HG02571 (cell line): ENCODE measurements at regions not wholly inside any gene's neighbourhood (a gene's known extent, or its start where the extent isn't known, plus 50 kb on each side); places are given as distances from the start of the nearest gene placed in this dataset.
"Not testable (repeated sequence)": the region's sequence is repeated elsewhere in the genome, so short reads cannot be mapped to it uniquely, and the experiment has no call there.

Experiments used
- ATAC-seq: cut with Tn5 transposase; IDR thresholded peaks from one replicate; pipeline ENCODE4 v1.9.1; 2021; ENCODE audit warnings: mild to moderate bottlenecking, moderate library complexity; ENCODE audit not compliant: unreplicated experiment

DNA sequence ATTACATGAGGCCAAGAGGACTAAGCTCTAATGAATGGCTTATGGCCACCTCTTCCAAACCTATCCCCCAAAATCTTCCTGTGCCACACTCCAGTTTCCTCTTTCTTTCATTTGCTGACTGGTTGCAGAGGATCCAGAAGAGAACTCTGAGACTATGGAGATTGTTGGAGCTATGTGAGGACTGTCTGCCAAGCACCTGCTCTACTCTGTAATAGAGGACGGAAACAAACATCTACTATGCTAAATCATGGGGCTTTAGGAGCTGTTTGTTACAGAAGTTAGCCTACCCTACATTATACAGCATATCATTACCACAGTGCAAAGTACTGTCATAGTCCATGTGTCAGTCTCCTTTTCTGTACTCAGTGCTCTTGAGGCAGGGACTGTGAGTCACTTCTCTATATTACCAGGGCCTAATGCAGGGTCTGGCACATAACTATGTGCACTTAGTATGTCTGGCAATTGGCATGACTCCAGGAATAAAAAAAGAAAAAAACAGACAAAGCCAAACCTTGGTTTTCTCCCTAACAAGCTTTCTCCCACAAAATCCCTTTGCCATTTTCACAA lies 95.1 kb downstream of the RPAP3 start:
- no peak for ATAC-seq

DNA sequence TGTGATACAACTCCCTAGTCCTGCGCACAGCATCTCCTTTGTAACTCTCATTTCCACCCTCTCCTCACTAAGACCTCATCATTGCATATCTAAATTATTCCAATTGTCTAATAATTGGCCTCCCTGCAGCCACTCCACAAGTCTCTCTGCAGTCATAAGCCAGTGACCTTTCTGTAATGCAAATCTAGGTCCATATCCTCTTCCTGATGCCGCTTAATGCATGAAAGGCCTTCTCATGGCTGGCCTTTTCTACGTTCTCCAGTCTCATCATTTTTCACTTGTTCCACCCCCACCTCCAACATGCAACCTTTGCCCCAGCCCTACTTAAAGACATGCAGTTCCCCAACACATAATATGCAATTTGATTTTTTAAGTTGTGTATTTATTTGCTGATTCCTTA lies 96.0 kb downstream of the RPAP3 start:
- ATAC-seq: no peak

DNA sequence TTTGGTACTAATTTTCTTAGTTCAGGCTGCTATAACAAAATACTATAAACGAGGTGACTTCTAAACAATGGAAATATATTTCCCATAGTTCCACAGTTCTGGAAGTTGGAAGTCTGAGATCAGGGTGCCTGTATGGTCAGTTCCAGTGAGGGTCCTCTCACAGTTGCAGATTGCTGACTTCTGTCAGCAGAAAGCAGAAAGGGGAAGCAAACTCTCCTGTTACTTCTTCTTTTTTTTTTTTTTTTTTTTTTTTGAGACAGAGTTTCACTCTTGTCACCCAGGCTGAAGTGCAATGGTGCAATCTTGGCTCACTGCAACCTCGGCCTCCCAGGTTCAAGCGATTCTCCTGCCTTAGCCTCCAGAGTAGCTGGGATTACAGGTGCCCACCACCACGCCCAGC lies 97.2 kb downstream of the RPAP3 start:
- ATAC-seq: not testable (repeated sequence)

DNA sequence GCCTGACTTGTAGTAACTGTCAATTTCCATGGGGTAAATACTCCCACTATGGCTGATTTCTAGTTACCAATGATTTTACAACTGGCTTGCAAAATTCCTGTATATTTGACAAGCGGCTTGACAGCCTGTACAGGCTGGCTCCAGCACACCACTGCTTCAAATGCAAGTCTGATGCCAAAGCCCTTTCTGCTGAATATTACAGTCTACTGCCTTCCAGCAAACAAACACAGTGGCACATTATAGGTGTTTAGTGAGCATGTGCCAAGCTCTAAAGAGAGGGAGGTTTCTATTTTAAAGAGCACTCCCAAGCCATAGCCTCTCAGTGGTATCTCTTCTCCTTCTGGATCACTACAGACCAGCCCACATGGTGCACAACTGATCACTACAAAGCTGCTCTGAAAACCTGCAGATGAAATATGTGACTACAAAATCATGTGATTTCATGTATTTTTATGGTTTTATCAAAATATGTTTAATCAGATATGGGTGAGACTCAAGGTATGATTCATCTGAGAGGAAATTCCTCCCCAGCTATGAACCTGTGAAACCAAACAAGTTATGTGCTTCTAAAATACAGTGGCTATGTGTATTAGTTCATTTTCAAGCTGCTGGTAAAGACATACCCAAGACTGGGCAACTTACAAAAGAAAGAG lies 101.5 kb downstream of the RPAP3 start:
- no peak for ATAC-seq

DNA sequence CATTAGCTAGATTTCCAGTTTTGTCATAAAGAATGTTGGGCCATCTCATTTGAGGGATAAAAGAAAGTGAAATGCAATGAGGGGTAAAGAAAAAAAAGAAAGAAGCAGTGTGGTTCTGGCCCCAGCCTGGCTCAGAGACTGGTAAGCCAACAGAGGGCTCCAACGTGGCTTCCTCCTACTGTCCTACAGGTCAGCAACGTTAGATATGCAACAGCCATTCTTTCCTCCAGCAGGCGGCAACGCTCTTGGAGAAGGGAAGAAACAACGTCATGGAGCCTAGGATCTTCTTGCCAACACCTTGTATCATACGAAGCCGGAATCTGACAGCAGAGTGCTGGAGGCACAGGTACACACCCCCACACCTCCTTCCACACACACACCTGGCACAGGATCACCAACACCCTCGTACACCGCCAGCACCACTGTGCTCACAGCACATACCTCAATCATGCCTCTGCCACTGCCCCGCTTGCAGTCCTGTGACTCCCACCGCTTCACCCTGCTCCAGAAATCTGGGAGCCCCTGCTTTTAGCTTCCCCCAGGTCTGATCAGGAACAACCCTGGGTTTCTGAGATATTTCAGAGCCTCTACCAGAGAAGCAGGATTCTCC lies 102.8 kb downstream of the RPAP3 start:
- no peak for ATAC-seq

DNA sequence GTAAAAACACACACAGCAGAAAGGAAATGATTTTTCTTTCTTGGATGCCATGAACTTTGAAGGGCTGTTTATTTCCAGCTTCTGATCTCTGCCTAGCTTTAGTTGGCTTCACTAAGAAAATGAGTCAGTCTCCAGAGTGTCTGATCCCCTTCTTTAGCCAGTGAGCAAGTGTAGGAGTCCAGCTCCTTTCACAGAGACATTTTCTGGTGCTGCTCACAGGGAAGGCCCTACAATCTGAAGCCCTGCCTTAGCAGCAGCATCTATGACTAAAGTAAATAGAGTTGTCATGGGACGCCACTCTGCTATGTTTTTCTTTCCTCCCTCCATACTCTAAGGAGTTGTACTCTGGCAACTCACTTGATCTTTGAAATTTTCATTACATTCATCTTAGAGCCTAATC lies 103.5 kb downstream of the RPAP3 start:
- no peak for ATAC-seq

DNA sequence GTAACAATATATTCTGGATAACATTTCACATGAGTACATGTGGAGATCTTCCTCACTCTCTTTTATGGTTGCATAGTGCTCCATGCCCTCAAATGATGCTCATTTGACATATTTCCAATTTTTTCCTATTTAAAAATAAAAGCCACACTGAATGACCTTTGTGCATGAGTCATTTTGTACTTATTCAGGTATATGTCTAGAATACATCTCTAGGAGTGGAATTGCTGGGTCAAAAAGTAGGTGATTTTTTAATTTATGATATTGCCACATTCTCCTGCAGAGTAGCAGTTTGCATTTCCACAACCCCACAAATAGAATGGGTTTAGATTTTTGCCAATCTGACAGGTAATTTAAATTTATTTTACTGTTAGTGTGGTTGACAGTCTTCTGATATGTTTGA lies 104.8 kb downstream of the RPAP3 start:
- no peak for ATAC-seq

DNA sequence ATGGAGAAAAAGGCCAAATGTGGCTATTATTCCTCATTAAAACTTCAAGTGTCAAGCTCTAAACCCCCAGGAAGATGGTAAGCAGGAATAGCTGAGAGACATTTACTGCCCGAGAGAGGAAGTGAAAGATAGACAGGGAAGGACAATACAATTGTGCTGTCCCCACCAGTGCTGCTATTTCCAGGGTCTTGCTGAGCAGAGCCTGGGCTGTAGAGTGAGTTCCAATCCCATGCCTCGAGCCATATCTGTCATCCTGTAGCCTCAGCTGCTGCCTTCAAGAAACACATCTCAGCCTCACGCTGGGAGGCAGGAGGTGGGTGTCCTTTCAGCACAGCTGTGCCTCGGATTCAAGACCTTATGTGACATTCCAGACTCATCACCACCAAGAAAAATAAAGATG lies 114.0 kb downstream of the RPAP3 start:
- no peak for ATAC-seq

DNA sequence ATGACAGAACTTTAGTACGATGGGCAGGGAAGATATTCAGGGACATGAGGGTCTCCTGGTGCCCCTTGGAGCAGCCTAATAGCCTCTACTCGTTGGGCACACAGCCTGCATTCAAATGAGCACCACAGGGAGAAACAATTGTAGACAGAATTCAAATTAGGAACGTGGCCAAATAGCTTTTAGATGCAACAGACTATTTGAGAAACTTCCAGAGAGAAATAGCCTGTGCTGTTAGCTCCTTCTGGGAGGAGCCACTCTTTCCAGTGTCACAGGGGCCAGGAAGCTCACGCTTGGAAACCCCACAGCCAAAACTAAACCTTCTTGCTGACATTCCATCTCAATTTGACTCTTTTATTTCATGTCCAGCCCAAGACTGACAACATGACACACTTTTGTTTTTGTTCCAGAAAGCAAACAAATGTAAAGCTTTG lies 114.5 kb downstream of the RPAP3 start:
- no peak for ATAC-seq

DNA sequence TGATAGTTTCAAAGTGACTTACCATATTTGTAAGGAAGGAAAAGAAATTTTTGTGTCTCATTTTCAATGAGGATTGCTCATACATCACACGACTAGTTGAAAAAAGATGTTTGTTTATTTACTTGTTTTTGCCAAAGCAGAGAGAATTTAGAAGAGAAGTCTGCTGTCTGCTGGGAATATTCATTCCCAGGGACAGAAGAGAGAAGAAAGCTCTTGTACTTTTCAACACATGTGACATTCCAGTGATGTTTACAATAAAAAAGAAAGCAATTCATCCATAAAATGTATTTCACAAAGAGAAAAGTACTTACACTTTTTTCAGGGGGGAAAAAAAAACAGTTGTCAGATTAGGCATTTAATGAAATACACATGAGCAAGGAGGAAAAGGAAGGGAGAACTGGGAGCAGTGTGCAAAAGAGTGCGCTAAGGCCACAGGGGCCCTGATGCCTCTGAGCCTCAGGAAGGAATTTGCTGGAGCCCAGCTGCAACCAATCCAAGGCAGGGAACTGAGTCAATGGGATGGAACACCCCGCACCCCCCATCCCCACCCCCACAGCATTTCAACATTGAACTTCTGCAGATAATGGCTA lies 115.0 kb downstream of the RPAP3 start:
- no peak for ATAC-seq

DNA sequence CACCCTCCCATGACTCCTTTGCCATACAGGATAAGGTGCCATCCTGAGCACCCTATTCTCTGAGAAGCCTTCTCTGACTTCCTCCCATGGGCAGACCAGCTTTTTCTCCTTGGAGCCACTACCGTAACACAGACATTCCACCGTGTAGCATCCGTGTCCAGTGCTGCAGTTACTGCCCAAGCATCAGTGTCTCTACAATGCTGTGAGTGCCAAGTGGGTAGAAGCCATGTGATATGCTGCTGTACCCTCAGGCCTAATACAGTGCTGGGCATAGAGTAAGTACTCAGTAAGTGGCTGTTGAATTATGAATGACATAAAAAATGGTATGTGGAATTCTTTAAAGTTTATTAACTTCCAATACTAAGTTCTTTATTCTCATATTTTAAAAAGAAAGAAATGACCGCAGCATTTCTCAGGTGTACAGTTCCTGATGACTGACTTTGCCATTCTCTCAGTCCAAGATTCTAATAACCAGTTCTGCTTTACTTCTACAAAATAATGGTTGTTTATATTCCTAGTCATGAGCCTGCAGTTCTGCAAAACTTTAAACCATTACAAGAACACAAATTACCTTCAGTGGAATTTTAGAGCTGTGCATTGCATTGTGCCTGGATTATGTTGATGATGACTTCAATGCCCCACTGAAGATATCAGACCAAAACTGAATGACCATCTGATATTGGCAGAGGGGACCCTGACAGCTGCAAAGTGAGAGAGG lies 118.7 kb downstream of the RPAP3 start:
- ATAC-seq: no peak

DNA sequence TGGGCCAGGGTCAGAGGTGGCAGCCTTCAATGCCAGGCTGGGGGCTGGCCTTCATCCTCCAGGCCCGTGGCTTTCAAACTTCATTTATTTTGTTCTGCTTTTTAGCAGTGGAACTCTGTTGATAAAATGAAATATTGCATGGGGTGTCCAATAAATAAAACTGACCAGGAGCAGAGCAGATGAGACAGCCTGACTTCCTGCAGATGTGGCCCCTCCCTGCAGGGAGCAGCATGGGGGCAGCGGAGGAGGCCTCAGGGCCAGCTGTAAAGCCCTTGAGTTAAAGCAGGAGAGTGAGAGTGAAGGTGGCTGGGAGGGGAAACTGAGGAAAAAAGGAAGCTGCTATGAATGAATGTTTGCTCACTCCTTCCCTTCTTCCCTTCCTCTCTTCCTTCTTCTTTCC lies 120.3 kb downstream of the RPAP3 start:
- no peak for ATAC-seq

DNA sequence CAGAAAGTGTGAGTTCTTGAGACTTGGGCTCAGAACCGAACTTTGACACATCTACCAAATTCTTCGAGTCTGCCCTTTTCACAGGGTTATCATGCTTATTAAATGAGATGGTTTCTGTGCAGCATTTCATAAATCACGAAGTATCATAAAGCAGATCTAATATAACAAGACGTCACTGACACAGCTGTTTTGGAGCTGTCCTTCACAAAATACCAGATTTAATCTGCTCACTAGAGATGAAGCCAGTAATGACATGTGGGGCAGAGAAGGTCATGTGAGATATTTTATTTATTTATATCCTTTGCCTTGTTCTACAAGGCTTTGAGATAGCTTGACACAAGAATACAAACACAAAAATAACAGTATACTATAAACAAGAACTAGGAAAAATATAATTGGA lies 127.0 kb downstream of the RPAP3 start:
- no peak for ATAC-seq

DNA sequence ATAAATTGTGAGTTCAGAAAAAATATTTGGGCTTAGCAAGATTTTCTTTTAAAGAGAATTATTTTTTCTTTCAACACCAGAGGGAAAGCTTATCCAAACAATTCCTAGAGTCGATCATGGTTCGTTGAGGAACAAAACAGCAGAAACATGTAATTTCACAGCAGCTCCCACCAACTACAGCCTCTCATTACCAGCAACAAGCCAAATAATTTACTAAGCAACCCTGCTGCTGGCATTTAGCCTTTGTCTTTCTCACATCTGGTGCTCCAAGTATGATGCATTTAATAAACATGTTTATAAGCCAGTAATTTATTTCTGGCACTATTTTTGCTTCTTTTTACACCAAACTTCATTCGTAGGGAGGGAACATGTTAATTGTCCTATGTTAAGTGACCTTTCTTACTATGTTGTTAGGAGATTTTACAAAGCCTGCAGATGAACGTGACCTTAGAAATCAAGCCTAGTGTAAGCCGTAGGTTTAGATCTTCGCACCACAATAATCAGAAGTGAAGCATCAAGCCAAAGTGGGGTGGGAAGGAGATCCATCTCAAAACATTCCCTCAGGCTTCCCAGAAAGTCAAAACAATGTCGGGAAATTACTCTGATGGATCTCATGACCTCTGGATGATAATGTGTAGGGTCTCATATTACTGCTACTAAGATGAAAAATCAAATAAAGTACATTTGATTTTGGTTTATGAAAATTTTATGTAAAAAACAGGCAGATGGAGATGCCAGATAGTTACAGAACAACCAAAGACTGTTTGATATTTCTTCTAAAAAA lies 128.4 kb downstream of the RPAP3 start:
- ATAC-seq: no peak

DNA sequence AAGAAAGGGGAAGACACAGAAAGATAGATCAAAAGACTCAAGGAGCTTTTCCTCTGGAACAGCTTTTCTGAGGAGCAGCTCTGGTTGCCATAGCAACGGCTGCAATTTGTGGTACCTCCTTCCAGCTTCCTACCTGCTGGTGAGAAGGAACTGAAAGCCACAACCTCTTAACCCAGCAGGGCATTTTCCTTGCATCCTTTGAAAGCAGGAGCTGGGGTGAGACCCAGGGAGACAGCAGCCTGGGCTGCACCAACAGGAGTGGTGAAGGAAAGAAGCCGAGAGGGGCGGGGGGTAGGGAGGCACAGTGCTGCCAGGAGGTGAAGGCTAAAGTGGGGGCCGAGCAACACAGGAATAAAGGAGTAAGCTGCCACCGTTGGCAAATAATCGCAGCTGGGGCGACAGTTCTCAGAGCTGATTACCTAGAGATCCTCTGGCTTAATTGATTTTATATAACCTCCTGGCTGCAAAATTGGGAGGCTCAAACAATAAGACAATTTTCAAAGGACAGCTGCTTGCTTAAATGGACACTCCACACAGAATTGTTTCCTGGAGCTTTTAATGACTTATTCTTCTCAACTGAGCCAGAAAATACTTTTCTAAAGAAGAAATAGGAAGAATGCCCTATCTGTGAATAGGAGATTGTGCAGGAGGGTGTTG lies 129.4 kb downstream of the RPAP3 start:
- no peak for ATAC-seq

DNA sequence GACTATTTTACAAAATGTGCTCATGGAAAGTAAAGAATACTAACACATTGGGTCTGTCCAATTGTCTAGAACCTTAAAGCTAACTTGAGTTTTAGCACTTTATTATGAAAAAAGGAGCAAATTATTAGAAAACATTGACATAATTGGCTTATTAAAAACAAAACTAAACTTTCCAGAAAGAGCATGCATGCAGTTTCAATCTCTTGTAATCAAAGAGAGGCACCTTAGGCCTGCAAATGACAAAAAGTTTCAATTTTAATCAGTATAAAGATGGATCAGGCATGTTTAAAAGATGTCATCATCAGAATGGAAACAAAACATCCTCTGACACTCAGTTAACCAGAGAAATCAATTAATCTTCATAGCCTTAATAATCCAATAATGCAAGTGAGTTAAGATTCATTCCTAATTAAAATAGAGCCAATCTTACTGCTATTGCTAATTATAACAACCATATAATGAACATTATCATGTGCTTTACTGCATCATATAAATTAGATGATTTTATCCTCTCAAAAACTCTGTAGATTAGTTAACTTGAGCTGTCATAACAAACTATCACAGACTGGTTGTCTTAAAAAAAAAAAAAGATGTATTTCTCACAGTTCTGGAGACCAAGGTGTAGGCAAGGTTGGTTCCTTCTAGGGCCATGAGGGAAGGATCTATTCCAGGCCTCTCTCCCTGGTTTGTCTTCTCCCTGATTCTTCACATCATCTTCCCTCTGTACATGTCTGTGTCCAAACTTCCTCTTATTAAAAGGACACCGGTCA lies 131.4 kb downstream of the RPAP3 start:
- ATAC-seq: no peak

DNA sequence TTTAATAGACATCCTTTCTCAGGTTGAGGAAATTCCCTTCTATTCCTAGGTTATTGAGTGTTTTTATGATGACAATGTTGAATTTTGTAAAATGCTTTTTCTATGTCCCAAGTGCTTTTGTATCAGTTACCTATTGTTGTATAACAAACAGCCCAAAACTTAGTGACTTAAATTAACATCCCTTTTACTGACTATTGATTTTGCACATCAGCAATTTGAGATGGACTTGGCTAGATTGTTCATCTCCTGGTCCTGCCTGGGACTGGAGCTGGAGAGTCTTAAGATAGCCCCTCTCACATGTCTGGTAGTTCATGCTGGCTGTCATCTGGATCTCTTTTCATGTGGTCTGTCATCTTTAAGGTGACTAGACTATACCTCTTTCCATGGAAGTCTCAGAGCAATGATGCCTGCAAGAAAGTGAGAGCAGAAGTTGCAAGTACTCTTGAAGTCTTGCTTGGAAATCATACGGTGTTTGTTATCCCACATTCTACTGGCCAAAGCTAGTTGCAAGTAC lies 132.6 kb downstream of the RPAP3 start:
- no peak for ATAC-seq

DNA sequence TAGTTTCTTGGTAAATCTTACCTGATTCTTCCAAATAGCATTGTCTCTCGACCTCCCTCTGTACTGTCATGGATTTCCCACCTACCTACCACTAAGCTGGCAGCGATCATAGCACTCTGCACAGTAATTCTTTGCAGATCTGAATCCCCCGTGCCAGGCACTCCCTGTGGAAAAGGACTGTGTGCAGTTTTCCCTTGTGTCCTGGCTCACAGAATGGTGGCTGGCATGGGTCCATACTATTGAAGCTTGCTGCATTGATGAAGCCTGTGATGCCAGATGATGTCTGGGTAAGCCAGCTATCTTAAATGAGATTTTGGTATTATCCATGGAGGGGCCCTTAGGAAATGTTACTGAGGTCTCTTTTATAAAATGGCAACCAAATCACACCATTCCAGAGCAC lies 135.7 kb downstream of the RPAP3 start:
- no peak for ATAC-seq

DNA sequence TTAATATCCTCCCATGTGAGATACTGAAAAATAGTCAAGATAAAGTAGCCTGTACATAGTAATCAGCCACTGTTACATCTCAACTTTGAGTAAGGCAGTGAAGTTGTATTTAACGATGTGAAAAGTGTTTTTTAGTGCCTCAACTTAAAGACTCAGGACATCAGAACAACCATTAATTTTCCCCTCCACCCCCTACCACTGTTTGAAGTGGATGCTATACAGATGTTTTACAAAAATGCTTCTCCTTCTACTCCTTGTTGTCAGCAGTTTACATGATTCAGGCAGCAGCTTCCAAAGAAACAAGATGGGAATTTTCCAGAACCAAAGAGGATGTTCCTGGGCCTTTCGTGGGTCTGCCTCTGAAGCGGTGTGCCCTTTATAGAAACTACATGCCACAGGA lies 143.6 kb downstream of the RPAP3 start:
- ATAC-seq: no peak
